ENCODE measurements at regions not wholly inside any gene's neighbourhood (a gene's known extent, or its start where the extent isn't known, plus 50 kb on each side); places are given as distances from the start of the nearest gene placed in this dataset.

- TF ChIP-seq, protein P1, sequence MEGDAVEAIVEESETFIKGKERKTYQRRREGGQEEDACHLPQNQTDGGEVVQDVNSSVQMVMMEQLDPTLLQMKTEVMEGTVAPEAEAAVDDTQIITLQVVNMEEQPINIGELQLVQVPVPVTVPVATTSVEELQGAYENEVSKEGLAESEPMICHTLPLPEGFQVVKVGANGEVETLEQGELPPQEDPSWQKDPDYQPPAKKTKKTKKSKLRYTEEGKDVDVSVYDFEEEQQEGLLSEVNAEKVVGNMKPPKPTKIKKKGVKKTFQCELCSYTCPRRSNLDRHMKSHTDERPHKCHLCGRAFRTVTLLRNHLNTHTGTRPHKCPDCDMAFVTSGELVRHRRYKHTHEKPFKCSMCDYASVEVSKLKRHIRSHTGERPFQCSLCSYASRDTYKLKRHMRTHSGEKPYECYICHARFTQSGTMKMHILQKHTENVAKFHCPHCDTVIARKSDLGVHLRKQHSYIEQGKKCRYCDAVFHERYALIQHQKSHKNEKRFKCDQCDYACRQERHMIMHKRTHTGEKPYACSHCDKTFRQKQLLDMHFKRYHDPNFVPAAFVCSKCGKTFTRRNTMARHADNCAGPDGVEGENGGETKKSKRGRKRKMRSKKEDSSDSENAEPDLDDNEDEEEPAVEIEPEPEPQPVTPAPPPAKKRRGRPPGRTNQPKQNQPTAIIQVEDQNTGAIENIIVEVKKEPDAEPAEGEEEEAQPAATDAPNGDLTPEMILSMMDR (tag by site-specific recombination; IDR thresholded peaks at IDR 0.05) = no peak
- TF ChIP-seq, protein P2, sequence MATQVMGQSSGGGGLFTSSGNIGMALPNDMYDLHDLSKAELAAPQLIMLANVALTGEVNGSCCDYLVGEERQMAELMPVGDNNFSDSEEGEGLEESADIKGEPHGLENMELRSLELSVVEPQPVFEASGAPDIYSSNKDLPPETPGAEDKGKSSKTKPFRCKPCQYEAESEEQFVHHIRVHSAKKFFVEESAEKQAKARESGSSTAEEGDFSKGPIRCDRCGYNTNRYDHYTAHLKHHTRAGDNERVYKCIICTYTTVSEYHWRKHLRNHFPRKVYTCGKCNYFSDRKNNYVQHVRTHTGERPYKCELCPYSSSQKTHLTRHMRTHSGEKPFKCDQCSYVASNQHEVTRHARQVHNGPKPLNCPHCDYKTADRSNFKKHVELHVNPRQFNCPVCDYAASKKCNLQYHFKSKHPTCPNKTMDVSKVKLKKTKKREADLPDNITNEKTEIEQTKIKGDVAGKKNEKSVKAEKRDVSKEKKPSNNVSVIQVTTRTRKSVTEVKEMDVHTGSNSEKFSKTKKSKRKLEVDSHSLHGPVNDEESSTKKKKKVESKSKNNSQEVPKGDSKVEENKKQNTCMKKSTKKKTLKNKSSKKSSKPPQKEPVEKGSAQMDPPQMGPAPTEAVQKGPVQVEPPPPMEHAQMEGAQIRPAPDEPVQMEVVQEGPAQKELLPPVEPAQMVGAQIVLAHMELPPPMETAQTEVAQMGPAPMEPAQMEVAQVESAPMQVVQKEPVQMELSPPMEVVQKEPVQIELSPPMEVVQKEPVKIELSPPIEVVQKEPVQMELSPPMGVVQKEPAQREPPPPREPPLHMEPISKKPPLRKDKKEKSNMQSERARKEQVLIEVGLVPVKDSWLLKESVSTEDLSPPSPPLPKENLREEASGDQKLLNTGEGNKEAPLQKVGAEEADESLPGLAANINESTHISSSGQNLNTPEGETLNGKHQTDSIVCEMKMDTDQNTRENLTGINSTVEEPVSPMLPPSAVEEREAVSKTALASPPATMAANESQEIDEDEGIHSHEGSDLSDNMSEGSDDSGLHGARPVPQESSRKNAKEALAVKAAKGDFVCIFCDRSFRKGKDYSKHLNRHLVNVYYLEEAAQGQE (tag by site-specific recombination; IDR thresholded peaks at IDR 0.05) = no peak
- TF ChIP-seq ZNF544 (tag by site-specific recombination; IDR thresholded peaks at IDR 0.05) = no peak
- no peak for TF ChIP-seq ZNF157 (tag by site-specific recombination; IDR thresholded peaks at IDR 0.05)
- no peak for TF ChIP-seq ZNF341 (tag by site-specific recombination; IDR thresholded peaks at IDR 0.05; ENCODE audit: low read depth)
Measured at GRCh38 chr5:74173665-74174064, 466.9 kb downstream of the ENC1 start.

All from HEK293 (cell line).